ENCODE measurements at regions not wholly inside any gene's neighbourhood (a gene's known extent, or its start where the extent isn't known, plus 50 kb on each side); places are given as distances from the start of the nearest gene placed in this dataset.

GRCh38 chr11:105537531-105537930 lies 72.3 kb upstream of the GRIA4 start:
- TF ChIP-seq CTCF (IDR thresholded peaks at IDR 0.05), result no peak
- TF ChIP-seq POLR2A (IDR thresholded peaks at IDR 0.05), result no peak

Data from lower leg skin (tissue), 3 donors.